GM12873 (cell line): ENCODE measurements at regions not wholly inside any gene's neighbourhood (a gene's known extent, or its start where the extent isn't known, plus 50 kb on each side); places are given as distances from the start of the nearest gene placed in this dataset.

Source experiments
- TF ChIP-seq, protein P1 (sequence below): IDR thresholded peaks from 2 replicates; pipeline ENCODE4 v1.5.1; 2012; ENCODE audit warnings: low read depth, mild to moderate bottlenecking, moderate library complexity, low read length, control low read depth; ENCODE audit not compliant: insufficient read depth; ENCODE audit errors: missing control alignments

DNA sequence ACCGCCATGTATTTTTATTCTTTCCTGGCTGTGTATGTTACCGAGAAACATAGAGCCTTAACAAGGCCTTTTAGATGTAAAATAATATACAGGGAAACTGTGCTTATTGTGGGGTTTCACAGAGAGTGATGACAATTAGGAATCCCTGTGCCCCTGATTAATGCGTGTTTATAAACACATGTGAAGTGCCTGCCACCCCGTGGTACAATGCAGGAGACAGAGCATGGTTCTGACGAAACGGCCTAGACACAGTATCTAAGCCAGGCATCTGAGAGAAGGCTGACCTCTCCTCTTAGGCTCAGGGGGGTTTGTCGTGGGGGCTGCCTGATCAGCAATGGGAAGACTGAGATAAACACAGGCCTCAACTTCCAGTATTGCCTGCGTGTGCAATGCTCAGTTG lies 200.0 kb downstream of the AJAP1 start:
- TF ChIP-seq, protein P1, sequence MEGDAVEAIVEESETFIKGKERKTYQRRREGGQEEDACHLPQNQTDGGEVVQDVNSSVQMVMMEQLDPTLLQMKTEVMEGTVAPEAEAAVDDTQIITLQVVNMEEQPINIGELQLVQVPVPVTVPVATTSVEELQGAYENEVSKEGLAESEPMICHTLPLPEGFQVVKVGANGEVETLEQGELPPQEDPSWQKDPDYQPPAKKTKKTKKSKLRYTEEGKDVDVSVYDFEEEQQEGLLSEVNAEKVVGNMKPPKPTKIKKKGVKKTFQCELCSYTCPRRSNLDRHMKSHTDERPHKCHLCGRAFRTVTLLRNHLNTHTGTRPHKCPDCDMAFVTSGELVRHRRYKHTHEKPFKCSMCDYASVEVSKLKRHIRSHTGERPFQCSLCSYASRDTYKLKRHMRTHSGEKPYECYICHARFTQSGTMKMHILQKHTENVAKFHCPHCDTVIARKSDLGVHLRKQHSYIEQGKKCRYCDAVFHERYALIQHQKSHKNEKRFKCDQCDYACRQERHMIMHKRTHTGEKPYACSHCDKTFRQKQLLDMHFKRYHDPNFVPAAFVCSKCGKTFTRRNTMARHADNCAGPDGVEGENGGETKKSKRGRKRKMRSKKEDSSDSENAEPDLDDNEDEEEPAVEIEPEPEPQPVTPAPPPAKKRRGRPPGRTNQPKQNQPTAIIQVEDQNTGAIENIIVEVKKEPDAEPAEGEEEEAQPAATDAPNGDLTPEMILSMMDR = no peak

DNA sequence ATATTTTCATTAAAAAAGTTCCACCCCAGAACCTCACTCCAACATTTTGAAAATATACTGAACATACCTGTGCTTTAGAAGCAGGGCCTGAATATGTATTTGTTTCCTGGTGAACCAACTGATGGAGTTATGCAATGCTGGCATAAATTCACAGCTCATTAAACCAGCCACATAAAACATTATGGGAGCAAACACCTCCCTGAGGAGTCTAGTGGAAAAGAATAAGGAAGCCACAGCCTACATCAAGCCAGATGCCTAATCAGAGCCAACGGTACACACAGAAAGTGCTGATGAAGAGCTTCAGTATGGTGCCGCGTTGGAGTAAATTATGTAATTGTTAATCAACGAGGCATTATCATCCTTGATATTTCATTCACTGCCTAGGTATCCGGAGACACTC lies 199.5 kb downstream of the AJAP1 start:
- TF ChIP-seq, protein P1 = no peak

DNA sequence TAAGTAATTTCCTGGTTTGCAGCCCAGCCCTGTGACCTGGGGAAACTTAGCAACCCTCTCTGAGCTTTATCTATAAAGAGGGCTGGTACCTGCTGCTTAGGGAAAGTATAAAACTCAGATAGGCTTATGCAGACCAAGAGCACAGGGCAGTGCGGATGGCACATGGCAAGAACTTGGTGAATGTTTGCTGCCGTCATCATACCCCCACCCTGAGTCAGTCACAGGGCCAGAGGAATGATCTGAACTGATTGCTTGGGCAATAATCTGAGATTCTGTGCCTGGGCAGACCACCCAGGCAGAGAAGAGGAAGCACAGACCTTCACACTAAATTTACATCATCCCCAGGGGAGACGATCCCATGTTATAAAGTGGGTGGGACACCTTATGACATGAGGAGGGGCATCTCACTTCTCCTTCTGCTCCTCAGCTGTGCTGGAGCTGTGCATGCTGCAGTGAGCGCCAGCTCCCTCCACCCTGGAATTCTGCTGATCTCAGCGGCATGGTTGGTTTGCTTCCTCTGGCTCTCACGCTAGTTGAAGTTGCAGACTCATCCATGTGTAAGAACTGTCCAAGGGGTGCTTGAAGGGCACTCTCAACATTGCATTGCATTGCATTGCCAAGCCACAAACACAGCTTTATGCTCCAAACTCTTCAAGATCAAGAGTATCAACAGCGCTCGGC lies 197.1 kb downstream of the AJAP1 start:
- TF ChIP-seq, protein P1 = no peak

DNA sequence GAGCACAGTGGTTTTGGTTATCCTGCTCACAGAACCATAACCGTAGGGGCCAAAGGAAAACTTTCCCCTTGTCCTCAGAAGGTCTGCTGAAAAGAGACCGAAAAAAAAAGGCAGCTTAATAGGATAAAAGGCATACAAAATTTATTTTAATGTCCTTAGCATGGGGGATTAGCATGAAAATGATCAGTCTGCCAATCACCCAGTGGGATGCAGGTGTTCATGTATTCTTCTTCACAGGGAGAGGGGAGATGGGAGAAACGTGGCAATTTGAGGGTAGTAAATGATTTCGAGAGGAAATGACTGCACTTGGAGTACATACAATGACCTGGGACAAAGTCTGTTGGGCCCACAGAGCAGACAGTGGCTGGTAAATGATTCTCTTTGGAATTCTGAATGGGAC lies 194.0 kb downstream of the AJAP1 start:
- TF ChIP-seq, protein P1 = no peak

DNA sequence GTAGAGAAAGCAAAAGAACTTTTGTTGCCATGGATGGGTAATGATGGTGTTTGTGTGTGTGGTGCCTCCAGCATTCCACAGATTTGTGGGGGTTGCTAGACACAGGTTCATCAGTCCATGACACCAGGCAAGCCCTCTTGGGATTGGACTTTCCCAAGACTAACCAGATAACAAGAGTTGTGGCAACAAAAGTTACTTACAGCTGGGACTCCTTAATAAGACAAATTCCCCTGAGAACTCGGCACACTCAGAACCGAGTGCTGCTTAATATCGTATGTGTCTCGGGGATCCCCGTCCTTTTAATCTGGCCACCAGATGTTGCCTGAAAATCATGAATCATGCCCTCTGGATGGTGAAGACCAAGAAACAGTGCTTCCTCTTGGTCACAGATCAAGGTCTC lies 193.3 kb downstream of the AJAP1 start:
- TF ChIP-seq, protein P1 = no peak
